ENCODE measurements at regions not wholly inside any gene's neighbourhood (a gene's known extent, or its start where the extent isn't known, plus 50 kb on each side); places are given as distances from the start of the nearest gene placed in this dataset.

DNA sequence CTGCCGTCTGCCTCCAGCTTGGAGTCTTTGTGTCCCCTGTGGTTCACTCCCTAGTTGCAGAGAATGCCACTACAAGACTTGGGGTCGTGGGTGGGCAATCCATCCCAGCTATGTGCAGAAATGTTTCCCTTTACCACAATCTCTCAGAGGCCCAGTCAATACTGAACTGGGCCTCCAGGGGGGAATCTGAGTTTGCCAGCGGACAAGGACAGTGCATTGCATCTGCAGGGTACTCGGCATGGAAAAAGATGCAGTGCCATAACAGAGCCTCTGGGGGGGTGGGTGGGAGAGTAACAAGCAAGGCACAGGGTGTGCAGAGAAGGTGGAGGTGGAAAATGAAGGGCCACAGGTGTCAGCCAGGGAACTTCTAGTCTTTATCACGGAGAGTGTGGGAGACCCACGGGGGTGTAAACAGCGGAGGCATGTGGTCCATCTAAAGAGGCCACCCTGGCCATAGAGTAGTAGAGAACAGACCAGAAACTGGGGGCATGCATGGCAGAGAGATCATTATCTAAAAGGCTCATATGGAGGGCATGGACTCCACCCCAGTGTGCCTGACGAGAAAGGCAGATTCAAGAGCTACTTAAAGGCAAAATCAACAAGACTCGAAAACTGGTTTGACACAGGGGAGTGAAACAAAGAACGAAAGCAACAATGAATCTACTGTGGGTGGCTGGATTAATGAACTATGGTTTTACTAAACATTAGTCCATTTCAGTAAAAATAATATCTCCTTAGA, 182.4 kb downstream of the ANXA2 start:
- no peak for DNase-seq

DNA sequence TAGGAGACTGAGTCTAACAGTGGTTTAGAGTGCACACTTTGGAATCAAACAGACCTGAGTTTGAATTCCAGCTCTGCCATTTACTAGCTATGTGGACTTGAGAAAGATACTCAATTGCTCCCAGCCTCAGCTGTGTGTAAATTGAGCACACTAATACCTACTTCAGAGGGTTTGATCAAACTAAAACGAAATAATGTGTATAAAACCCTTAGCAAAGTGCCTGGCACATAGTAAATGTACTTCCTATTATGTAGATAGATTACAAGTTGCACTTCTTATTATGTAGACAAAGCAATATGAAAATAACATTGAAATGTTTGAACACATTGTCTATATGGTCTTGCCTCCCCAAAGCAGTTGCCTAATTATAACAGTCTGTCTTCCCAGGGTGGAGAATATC, 180.6 kb downstream of the ANXA2 start:
- DNase-seq, result no peak

DNA sequence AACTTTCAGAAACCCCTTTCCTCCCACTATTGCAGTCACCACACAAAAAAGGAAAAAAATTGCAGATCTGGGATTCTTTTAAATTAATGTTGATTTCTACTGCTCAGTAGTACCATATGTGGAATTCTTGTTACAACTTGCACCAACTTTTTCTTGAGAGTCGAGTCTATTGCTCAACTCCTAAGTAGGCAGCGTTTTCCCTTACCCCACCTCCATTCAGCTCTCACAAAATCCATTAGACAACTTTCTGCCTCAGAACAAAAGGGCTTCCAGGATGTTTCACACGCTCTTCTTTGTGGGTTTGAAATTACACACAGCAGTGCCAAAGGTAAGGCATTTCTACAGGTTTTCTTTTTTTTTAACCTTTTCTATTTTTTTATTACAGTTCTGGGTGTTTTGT, 179.5 kb downstream of the ANXA2 start:
- no peak for DNase-seq

DNA sequence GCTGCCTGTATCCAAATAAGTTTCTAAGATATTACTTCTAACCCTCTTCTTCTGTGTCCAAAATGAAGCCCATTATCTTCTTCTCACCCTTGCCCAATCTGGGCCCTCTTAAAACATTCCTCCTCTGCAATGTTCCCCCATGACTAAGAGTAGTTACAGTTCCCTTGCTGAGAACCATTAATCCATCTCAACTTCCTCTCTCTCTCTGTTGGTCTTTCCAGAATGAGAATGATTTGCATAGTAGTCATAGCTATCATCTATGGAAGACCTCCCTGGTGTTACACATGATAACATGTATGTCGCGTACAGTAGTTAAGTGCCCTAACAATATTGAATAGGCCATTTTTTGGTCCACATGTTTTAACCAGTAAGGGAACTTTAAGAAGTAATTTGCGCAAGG, 177.9 kb downstream of the ANXA2 start:
- no peak for DNase-seq

DNA sequence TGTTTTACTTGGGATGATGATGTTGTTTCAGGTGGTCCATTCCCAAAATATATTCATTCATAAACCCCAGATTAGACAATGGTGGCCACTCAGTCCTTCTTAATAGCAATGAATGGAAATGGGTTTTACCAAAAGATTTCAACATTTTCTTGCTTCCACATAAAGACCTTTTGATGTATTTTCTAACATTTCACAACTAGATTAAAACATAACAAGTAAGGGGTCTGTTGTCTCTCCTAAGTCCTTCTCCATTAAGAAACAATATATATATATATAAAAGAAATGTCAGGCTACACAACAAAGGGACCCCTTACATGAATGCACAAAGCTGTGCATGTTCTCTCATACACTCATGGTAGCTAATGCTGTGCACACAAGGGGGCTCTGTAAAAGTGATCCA, 176.4 kb downstream of the ANXA2 start:
- no peak for DNase-seq

DNA sequence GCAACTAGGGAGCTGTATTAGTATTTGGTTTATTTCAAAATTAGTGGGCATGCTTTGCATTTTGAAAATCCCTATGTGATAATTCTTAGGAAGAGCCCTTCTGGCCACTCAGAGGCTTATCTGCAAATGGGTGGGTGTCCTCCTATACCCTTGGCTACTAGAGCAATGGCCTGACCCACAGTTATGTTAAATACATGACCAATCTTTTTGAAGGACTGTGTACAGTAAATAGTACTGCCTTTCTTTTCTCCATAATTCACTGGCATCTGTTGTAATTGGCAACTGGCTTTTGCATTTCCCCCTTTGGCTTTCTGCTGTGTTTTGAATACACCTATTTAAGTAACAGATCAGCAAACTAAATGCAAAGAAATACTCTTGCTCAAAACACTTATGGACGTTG, 175.4 kb downstream of the ANXA2 start:
- peak in 1 of 2 experiments; percentile 35 for DNase-seq

DNA sequence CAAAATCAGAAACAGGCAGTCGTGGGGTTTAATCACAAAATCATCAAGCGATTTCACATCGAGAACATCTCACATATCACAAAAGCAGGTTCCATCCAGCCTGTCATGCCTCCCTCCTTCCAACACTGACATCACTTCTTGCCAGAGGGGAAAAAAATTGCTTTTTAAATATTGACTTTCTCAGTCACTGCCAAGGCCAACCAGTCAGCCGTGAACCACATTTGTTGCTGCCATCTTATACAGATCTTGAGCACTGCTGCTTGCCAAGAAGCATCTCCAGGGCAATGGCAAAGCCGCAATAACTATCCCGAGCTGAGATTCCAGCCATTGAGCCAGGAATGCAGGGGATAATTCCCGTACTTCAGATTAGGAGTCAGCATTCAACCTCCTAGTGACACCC, 174.6 kb downstream of the ANXA2 start:
- DNase-seq, result peak; percentile 77 to 90

DNA sequence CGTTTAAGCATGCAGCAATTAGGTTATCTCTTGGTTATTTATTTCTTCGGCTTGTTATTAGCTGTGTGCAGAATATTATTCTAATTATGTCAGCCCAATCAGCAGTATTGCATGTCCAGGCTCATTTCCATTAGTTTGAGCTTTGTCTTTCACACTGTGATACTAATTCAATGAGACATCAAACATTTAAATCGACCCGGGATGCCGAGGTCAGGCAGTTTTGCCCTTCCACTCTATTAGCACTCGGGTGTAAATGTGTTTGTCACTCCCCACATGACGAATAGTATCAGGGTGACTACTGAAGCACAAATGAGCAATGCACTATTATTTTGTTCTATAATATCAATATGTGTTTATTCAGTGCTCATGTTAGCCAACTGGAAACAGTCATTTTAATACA, 170.9 kb downstream of the ANXA2 start:
- no peak for DNase-seq

DNA sequence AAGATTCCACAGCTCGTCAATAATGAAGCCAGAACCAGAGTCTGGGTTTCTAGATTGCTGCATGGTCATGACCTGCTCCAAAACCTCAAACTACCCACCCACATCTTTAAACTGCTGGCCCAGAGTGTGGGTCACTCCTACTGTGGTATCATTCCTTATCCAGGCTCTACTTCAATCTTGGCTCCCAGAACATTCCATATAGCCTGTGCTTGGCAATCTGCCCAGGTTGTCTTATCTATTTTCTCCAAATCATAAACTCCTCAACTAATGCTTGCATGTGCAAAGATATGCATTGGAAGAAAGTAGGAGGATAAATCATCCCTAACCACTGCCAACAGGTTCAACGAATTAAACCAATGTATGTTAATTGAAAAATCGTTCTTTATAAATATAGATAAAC, 169.7 kb downstream of the ANXA2 start:
- DNase-seq, result no peak

DNA sequence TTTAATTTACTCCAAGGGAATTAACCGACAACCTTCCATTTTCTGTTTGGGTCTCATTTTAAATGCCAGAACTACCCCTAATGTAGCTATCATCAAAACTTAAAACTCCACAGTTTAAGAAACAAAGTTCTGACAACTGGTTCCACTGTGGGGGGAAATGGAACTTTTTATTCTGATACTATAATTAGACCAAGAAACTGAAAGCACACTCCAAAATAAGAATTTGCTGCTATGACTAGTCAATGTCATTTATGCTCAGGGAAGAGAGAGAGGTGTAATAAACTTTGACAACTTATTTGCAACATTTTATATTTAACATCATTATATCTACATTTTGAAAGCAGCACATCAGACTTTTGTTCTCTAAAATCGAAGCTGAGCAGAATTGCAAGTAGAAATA, 169.2 kb downstream of the ANXA2 start:
- DNase-seq, result no peak

DNA sequence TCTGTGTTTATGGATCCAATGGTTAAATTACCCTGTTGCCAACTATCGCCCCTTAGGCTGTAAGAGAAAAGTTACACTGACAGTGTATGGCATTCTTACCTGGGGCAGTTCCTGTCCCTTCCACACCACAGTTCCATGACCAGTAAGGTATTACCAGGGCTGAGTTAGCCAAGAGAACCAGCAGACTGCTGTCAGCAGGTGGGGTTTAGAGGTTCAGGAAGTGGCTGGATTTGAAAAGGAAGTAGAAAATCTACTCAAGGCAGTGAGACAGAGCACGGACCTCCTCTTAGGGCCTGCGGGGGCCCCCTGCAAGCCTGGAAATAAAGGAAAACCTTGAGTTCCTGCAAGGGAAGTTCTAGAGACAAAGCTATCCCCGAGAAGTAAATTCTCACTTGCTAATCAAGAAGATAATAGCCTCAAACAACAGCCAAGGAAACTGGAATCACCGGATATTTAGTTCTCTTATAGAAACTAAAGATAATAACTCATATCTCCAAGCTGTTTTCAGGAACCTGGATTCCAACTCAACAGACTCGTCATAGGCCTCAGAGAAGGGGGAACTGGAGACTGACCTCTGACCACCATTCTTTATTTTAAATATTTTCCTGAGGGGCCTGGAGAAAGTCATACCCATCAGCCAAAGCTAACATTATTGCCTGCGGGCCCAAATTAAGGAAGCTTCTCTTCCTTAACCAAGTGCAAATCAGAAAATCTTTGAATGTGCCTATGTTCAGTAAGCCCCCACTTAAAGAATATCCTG, 161.7 kb downstream of the ANXA2 start:
- no peak for DNase-seq

DNA sequence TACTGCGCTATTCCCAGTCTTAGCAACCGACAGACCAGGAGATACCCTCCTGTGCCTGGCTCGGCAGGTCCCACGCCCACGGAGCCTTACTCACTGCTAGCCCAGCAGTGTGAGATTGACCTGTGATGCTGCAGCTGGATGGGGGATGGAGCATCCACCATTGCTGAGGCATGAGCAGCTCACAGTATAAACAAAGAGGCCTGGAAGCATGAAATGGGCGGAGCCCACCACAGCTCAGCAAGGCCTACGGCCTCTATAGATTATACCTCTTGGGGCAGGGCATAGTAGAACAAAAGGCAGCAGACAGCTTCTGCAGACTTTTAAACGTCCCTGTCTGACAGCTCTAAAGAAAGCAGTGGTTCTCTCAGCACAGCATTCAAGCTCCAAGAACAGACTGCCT, 160.3 kb downstream of the ANXA2 start:
- DNase-seq, result no peak

DNA sequence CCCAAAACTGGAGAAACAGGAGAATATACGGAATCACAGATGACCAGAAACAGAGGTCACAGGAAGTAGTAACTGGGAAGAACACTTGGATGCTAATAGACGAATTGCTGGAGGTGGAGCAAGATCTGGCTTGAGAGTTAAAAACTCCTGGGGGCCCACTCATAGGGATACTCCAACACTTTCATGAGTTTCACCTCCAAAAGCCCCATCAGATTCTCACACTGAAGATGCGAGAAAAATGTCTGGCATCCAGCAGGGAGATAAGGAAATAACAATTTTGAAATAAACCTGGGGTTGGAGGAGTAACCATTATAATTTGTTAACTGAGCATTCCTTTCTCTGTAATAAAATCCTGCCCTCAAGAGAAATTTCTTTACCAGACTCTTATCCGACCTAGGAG, 154.0 kb downstream of the ANXA2 start:
- no peak for DNase-seq

DNA sequence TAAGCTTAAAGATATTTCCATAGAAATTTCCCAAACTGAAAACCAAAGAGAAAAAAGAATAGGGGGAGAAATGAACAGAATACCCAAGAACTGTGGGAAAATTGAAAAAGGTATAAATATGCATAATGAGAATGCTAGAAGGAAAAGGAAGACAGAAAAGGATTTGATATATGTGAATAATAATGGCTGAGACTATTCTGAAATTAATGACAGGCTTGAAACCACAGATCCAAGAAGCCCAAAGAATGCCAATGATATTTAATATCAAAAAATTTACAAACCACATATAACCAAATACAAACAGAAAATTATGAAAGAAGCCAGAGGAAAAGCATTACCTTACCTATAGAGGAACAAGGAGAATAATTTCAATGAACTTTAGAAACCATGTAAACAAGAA, 153.0 kb downstream of the ANXA2 start:
- no peak for DNase-seq

DNA sequence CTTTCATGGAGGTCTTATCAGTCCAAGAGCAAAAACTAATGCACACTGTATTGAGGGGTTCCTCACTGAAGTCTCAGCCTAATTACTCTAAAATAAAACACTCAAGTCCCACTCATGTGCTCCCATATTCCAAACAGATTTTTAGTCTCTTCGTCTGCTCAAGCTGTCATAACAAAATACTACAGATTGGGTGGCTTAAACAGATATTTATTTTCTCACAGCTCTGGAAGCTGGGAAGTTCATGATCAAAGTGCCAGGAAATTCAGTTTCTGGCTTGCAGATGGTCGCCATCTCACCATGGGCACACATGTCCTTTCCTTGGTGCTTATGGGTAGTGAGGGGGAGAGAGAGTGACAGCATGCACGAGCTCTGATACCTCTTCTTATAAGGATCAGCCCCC, 147.5 kb downstream of the ANXA2 start:
- DNase-seq, result no peak

DNA sequence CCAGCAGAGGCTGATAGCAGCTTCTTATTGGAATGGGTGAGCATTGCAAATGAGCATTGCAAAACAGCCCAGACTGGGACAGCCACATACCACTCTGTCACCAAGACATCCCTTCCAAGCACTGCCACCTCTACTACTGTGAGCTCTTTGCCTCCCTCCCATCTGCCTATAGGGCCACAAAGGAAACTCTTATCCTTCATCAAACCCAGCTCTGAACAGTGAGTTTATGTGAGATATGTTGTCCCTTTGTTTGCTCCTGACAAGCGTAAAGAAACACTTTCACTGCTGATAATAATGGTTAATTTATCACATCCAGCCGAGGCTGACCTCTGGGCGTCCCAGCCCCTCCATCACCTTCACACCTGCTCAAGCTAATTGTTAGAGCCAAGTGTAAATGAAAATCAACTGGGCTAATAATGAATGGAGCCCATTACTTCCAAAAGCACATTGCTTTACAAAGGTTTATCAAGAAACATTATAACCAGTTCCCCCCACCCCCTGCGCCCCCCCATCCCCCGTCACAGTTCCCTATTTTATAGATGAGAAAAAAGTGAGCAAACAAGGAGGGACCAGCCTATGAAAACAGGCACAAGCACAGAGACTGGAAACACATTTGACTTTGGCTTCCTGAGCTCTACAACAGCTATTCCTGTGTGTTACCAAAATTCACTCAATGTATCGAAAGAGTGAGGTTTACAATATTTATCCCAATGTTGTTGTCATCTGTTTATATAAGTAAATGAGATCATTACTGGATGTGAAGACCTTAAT, 146.3 kb downstream of the ANXA2 start:
- no peak for DNase-seq

DNA sequence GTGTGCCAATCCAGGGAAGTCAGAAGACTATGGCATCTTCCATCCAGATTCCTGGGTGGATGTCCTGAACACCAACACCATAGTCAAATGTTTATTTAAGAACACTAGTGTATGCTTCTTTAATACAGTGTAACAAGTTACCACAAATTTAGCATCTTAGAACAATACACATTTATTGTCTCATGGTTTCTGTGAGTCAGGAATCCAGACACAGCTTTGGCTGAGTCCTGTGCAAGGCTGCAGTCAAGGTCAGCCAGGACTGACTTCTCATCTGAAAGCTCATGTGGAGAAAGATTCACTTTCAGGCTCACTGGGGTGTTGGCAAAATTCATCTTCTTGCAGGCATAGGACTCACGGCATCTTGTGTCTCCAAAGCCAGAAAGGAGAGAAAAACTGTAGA, 143.4 kb downstream of the ANXA2 start:
- DNase-seq, result no peak

DNA sequence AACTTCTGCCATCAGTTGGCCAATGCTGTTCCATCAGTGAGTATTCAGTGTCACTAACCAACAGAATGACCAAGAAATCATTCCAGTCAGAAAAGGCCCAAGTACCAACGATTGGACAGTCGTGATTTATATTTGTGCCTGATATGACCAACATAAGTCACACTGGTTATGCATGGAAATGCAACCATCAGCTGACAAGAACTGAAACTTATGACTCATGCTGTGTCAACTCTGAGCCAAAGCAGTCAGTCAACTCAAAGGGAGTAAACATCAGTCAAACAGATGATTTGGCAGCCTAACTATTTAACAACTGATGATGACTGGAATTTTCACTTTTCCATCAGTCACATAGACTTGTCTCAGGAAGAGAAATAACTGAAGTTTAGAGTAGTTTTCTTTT, 142.4 kb downstream of the ANXA2 start:
- peak in 1 of 2 experiments; percentile 13 for DNase-seq

DNA sequence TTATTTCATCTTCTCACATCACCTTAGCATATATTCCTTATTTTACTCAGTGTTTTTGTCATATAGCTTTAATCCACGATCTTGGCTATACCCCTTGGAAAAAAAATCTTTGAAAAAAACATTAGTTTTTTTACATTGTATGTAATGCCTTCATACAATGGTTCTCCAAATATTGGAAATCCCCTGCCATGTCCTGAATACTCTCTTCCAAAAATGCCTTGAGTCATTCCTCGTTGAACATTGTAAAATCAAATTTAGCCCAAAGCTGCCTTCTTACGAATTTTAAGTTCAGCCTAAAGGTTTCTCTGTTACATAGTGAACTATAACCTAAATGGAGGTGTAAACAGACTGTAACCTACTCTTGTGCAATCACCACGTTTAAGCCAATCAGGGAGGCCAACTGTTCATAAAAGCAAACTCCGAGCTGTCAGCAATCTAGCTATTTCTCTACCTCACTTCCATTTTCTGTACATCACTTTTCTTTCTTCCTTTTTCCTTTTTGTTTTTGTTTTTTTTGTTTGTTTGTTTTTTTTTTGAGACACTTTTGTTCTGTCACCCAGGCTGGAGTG, 140.1 kb downstream of the ANXA2 start:
- DNase-seq, result no peak

DNA sequence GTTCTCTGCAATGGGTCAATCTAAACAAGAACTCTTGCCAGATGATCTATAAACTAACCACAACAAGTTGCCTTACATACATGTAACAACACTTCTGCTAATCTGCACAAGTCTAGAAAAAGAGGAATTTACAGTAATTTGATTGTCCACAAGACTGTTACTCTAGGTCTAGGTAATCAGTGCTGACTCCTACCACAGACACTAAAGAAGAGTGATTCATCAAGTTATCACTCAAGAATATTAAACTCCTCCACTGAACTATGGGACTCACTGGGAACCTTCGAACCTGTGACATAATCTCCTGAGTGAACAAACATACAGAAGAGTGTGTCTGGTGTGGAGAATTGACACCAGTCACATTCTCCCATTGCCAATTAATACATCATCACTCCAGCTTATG, 138.3 kb downstream of the ANXA2 start:
- DNase-seq, result no peak

DNA sequence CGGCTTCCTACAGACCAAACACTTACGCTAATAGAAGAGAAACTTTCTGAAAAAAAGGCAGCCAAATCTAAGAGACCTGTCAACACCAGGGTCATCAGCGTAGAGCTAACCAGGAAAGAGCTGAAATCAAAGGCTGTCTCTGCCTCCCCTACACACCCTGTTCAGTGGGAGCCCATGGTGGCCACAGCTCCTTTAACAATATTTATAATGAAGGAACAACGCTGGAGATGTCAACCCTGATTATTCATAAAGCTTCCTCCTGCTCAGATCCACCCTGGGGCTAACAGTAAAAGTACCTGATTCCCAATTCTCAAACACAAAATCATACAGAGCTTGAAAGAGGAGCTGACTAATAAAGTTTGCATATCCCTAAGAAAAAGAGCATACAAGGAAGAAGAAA, 133.7 kb downstream of the ANXA2 start:
- DNase-seq, result no peak

DNA sequence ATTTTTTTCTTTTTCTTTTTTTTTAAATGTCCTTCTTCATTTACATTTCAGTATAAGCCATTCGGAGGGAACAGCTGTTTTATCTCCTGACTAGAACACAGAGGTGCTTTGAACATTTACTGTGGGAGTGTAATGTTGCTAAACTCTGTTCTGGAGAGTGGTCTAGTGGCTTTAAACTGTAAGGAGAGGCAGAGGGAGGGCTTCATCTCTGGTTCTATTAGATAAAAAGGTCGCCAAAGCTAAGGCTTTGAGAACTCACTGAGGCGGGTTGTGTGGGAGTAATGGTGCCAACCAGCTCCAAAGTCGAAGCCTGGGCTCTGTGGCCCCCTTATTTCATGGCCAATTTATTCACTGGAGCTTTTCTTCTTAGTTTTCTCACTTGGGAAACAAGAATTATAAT, 133.2 kb downstream of the ANXA2 start:
- no peak for DNase-seq

DNA sequence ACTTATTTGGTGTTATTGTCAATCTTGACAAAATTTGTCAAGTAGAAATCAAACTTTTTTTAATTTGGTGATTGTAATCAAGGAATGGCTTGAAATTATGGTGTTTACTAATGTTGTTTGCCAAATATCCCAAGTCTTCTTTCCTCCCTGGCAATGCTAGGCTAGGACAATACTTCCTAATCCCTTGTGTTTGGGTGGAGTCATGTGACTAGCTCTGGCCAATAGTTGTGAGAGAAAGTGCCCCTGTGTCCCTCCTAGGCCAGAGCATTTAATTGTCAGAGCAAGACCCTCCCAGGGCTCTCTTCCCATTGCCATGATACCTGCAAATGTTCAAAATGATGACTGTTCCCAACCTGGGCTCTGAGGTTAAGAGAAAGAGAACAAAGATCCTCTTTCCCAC, 132.7 kb downstream of the ANXA2 start:
- DNase-seq, result no peak

DNA sequence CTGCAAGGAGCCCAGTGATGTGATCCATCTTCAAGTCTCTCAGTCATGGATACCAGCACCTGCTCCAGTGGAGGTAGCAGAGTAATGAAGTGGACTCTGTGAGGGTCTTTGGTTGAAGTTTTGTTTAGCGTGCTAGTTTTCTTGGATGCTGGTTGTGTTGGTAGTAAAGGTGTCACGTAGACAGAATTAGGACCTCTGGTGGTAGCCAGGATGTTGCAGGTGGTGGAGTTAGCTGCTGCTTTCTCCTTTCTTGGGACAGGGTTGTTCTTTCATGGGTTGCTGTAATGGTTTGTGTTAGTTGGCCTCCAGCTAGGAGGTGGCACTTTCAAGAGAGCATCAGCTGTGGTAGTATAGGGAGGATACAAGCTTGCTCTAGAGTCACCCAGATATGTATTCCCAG, 125.2 kb downstream of the ANXA2 start:
- no peak for DNase-seq
